HUES64 (cell line): ENCODE measurements at regions not wholly inside any gene's neighbourhood (a gene's known extent, or its start where the extent isn't known, plus 50 kb on each side); places are given as distances from the start of the nearest gene placed in this dataset.

Experiments used
- H3K27ac ChIP-seq: 2 replicates; pipeline ENCODE4 v1.7.0; 2013; ENCODE audit warnings: low read depth, low read length, inconsistent platforms
- H3K27me3 ChIP-seq: 2 replicates; pipeline ENCODE4 v1.6.1; 2013; ENCODE audit warnings: mild to moderate bottlenecking, low read length; ENCODE audit not compliant: insufficient read depth
- H3K36me3 ChIP-seq: 2 replicates; pipeline ENCODE4 v1.6.1; 2013; ENCODE audit warnings: mild to moderate bottlenecking, low read length; ENCODE audit not compliant: insufficient read depth
- H3K4me1 ChIP-seq: 2 replicates; pipeline ENCODE4 v1.6.1; 2013; ENCODE audit warnings: mild to moderate bottlenecking, low read length, moderate library complexity; ENCODE audit not compliant: insufficient read depth
- H3K4me3 ChIP-seq: 2 replicates; pipeline ENCODE4 v1.5.1; 2013; ENCODE audit warnings: mild to moderate bottlenecking, low read length, moderate library complexity
- H3K9ac ChIP-seq: 2 replicates; pipeline ENCODE4 v1.6.1; 2013; ENCODE audit warnings: mild to moderate bottlenecking, low read depth, low read length
- H3K9me3 ChIP-seq: 2 replicates; pipeline ENCODE4 v1.6.1; 2013; ENCODE audit warnings: low read depth, low read length; ENCODE audit not compliant: insufficient read depth
- WGBS: fragments of 150-250, 120-280 bp; methylation state at CpG from one replicate; pipeline ENCODE4 v1.1.7; 2013; ENCODE audit warnings: missing lambda C conversion rate; 5-methylcytosine and 5-hydroxymethylcytosine counted together

- Histone ChIP-seq H3K4me3 (no peak overlapping the region), H3K27ac (no peak overlapping the region), H3K36me3 (no peaks in the 10 kb centered on the region), H3K9me3 (no peaks in the 10 kb centered on the region), H3K27me3 (no peaks in the 10 kb centered on the region), H3K4me1 (no peaks in the 10 kb centered on the region), H3K9ac (no peak overlapping the region)
- 92% methylated on average over 3 of the region's 3 CpGs for WGBS
Observed at GRCh38 chr13:80486402-80486801, 145.5 kb upstream of the SPRY2 start.

- H3K27ac ChIP-seq = no peak overlapping the region
- no peaks in the 10 kb centered on the region for H3K27me3 ChIP-seq
- WGBS = 97% methylated on average over 1 of the region's 1 CpG
- no peak overlapping the region for H3K9ac ChIP-seq
- H3K4me3 ChIP-seq = no peak overlapping the region
- no peaks in the 10 kb centered on the region for H3K4me1 ChIP-seq
- H3K9me3 ChIP-seq = no peaks in the 10 kb centered on the region
- H3K36me3 ChIP-seq = no peaks in the 10 kb centered on the region
Observed at GRCh38 chr13:80483157-80483556, 142.2 kb upstream of the SPRY2 start.

- H3K4me1 ChIP-seq = no peaks in the 10 kb centered on the region
- no peak overlapping the region for H3K4me3 ChIP-seq
- no peak overlapping the region for H3K9ac ChIP-seq
- H3K9me3 ChIP-seq = no peaks in the 10 kb centered on the region
- H3K27ac ChIP-seq = no peak overlapping the region
- no peaks in the 10 kb centered on the region for H3K27me3 ChIP-seq
- H3K36me3 ChIP-seq = no peaks in the 10 kb centered on the region
Observed at GRCh38 chr13:80481588-80481987, 140.7 kb upstream of the SPRY2 start.

GRCh38 chr13:80477661-80478443, 136.9 kb upstream of the SPRY2 start:
- Histone ChIP-seq H3K4me1 (no peaks in the 10 kb centered on the region), H3K27me3 (no peaks in the 10 kb centered on the region), H3K36me3 (no peaks in the 10 kb centered on the region), H3K9ac (no peak overlapping the region), H3K9me3 (no peaks in the 10 kb centered on the region), H3K27ac (no peak overlapping the region), H3K4me3 (no peak overlapping the region)
- 93% methylated on average over 5 of the region's 5 CpGs for WGBS

- H3K27ac ChIP-seq = no peak overlapping the region
- H3K4me3 ChIP-seq = no peak overlapping the region
- no peaks in the 10 kb centered on the region for H3K27me3 ChIP-seq
- H3K36me3 ChIP-seq = no peaks in the 10 kb centered on the region
- no peaks in the 10 kb centered on the region for H3K4me1 ChIP-seq
- no peak overlapping the region for H3K9ac ChIP-seq
- WGBS = 67% methylated on average over 1 of the region's 3 CpGs
- H3K9me3 ChIP-seq = no peaks in the 10 kb centered on the region
Observed at GRCh38 chr13:80476953-80477352, 136.0 kb upstream of the SPRY2 start.

GRCh38 chr13:80475718-80476117, 134.8 kb upstream of the SPRY2 start:
- Histone ChIP-seq H3K27ac (no peak overlapping the region), H3K9me3 (no peaks in the 10 kb centered on the region), H3K27me3 (no peaks in the 10 kb centered on the region), H3K4me3 (no peak overlapping the region), H3K9ac (no peak overlapping the region), H3K4me1 (no peaks in the 10 kb centered on the region), H3K36me3 (no peaks in the 10 kb centered on the region)
- WGBS = 90% methylated on average over 2 of the region's 2 CpGs

- Histone ChIP-seq H3K9me3 (no peaks in the 10 kb centered on the region), H3K4me3 (no peak overlapping the region), H3K27ac (no peak overlapping the region), H3K27me3 (no peaks in the 10 kb centered on the region), H3K36me3 (no peaks in the 10 kb centered on the region), H3K9ac (no peak overlapping the region), H3K4me1 (no peaks in the 10 kb centered on the region)
- no CpG with 5 or more reads among the region's 1 CpG for WGBS
Observed at GRCh38 chr13:80473695-80474094, 132.8 kb upstream of the SPRY2 start.

GRCh38 chr13:80469853-80470381, 129.0 kb upstream of the SPRY2 start:
- Histone ChIP-seq H3K27ac (no peak overlapping the region), H3K4me1 (no peaks in the 10 kb centered on the region), H3K9ac (no peak overlapping the region), H3K36me3 (no peaks in the 10 kb centered on the region), H3K4me3 (no peak overlapping the region), H3K9me3 (no peaks in the 10 kb centered on the region), H3K27me3 (no peaks in the 10 kb centered on the region)
- WGBS = 86% methylated on average over 2 of the region's 3 CpGs

GRCh38 chr13:80469105-80469852, 128.4 kb upstream of the SPRY2 start:
- no peaks in the 10 kb centered on the region for H3K27me3 ChIP-seq
- H3K4me1 ChIP-seq = no peaks in the 10 kb centered on the region
- H3K27ac ChIP-seq = no peak overlapping the region
- no peaks in the 10 kb centered on the region for H3K36me3 ChIP-seq
- no peaks in the 10 kb centered on the region for H3K9me3 ChIP-seq
- WGBS = 94% methylated on average over 6 of the region's 6 CpGs
- H3K4me3 ChIP-seq = no peak overlapping the region
- H3K9ac ChIP-seq = no peak overlapping the region

GRCh38 chr13:80465321-80465720, 124.4 kb upstream of the SPRY2 start:
- Histone ChIP-seq H3K9ac (no peak overlapping the region), H3K4me1 (no peaks in the 10 kb centered on the region), H3K36me3 (no peaks in the 10 kb centered on the region), H3K9me3 (no peaks in the 10 kb centered on the region), H3K4me3 (no peak overlapping the region), H3K27me3 (no peaks in the 10 kb centered on the region), H3K27ac (no peak overlapping the region)
- WGBS = 92% methylated on average over 2 of the region's 2 CpGs

- no peak overlapping the region for H3K4me3 ChIP-seq
- no peaks in the 10 kb centered on the region for H3K36me3 ChIP-seq
- H3K27ac ChIP-seq = no peak overlapping the region
- H3K9me3 ChIP-seq = no peaks in the 10 kb centered on the region
- WGBS = 92% methylated on average over 3 of the region's 3 CpGs
- H3K9ac ChIP-seq = no peak overlapping the region
- H3K27me3 ChIP-seq = no peaks in the 10 kb centered on the region
- H3K4me1 ChIP-seq = no peaks in the 10 kb centered on the region
Observed at GRCh38 chr13:80463673-80464352, 122.9 kb upstream of the SPRY2 start.
